Endodermal cell (in vitro differentiated cells): ENCODE measurements at regions not wholly inside any gene's neighbourhood (a gene's known extent, or its start where the extent isn't known, plus 50 kb on each side); places are given as distances from the start of the nearest gene placed in this dataset.

ENCODE experiments used
- DNase-seq: peaks from one replicate; pipeline ENCODE4 v3.0.0-alpha.2; 2017
- H3K27ac ChIP-seq: 2 replicates; pipeline ENCODE4 v1.5.1; 2013; ENCODE audit warnings: mild to moderate bottlenecking, low read depth, low read length, moderate library complexity
- H3K27me3 ChIP-seq: 2 replicates; pipeline ENCODE4 v1.6.1; 2013; ENCODE audit warnings: mild to moderate bottlenecking, low read length, moderate library complexity; ENCODE audit not compliant: insufficient read depth, control insufficient read depth, poor library complexity, severe bottlenecking
- H3K36me3 ChIP-seq: 2 replicates; pipeline ENCODE4 v1.7.0; 2013; ENCODE audit warnings: mild to moderate bottlenecking, low read length, moderate library complexity; ENCODE audit not compliant: control insufficient read depth, insufficient read depth
- H3K4me1 ChIP-seq: one replicate; pipeline ENCODE4 v1.7.0; 2013; ENCODE audit warnings: low read length; ENCODE audit not compliant: control insufficient read depth, insufficient read depth
- H3K4me3 ChIP-seq: 2 replicates; pipeline ENCODE4 v1.5.1; 2013; ENCODE audit warnings: mild to moderate bottlenecking, low read length, moderate library complexity
- H3K9ac ChIP-seq: 2 replicates; pipeline ENCODE4 v1.6.1; 2013; ENCODE audit warnings: mild to moderate bottlenecking, low read length, moderate library complexity; ENCODE audit not compliant: poor library complexity, severe bottlenecking; ENCODE audit errors: extremely low read depth
- H3K9me3 ChIP-seq: 2 replicates; pipeline ENCODE4 v1.6.1; 2013; ENCODE audit warnings: mild to moderate bottlenecking, low read length, moderate library complexity; ENCODE audit not compliant: control insufficient read depth
- H3K27ac Mint-ChIP-seq: 2 replicates; pipeline ENCODE4 v1.8.0; 2020; ENCODE audit warnings: mixed read lengths
- H3K27me3 Mint-ChIP-seq: 2 replicates; pipeline ENCODE4 v1.8.0; 2021; ENCODE audit warnings: mild to moderate bottlenecking, mixed read lengths; ENCODE audit not compliant: insufficient read depth
- H3K36me3 Mint-ChIP-seq: 2 replicates; pipeline ENCODE4 v1.8.0; 2020; ENCODE audit warnings: low read depth, mixed read lengths
- H3K4me1 Mint-ChIP-seq: 2 replicates; pipeline ENCODE4 v1.8.0; 2020; ENCODE audit warnings: mixed read lengths
- H3K4me3 Mint-ChIP-seq: 2 replicates; pipeline ENCODE4 v1.8.0; 2020; ENCODE audit warnings: mild to moderate bottlenecking, moderate library complexity, mixed read lengths
- H3K9me3 Mint-ChIP-seq: 2 replicates; pipeline ENCODE4 v1.8.0; 2020; ENCODE audit warnings: mild to moderate bottlenecking, mixed read lengths
- CTCF ChIP-seq: fragments of 200-600 bp; sonication (generic); conservative IDR thresholded peaks from 2 replicates; pipeline ENCODE4 v1.5.0; 2021; ENCODE audit warnings: antibody characterized with exemption, mild to moderate bottlenecking
- WGBS, 2 experiments: methylation state at CpG; one replicate each; pipeline versions ENCODE4 v1.1.5 to v1.1.7; 2013; ENCODE audit warnings: missing lambda C conversion rate in 2 of 2, mixed read lengths in 1 of 2; ENCODE audit not compliant: insufficient coverage in 1 of 2, insufficient read length in 1 of 2; 5-methylcytosine and 5-hydroxymethylcytosine counted together

- no peak overlapping the region for H3K9ac ChIP-seq
- Mint-ChIP-seq H3K4me1 (no peaks in the 10 kb centered on the region), H3K9me3 (peaks cover 23% of the 10 kb centered on the region), H3K4me3 (no peak overlapping the region), H3K27ac (no peak overlapping the region), H3K36me3 (no peaks in the 10 kb centered on the region), H3K27me3 (no peaks in the 10 kb centered on the region)
- DNase-seq: no peak
- H3K4me1 ChIP-seq: no peaks in the 10 kb centered on the region
- no peaks in the 10 kb centered on the region for H3K27me3 ChIP-seq
- WGBS, 2 experiments: 100% methylated on average over 1 of the region's 3 CpGs
- no peak overlapping the region for H3K27ac ChIP-seq
- no peaks in the 10 kb centered on the region for H3K36me3 ChIP-seq
- H3K4me3 ChIP-seq: no peak overlapping the region
- no peaks in the 10 kb centered on the region for H3K9me3 ChIP-seq
- TF ChIP-seq CTCF: no peak
These were observed 193.7 kb upstream of the SPANXN4 start for GRCh38 chrX:142831961-142832530.

- no peaks in the 10 kb centered on the region for H3K9me3 ChIP-seq
- no peaks in the 10 kb centered on the region for H3K4me1 ChIP-seq
- H3K4me3 ChIP-seq: no peak overlapping the region
- H3K27me3 ChIP-seq: no peaks in the 10 kb centered on the region
- TF ChIP-seq CTCF: no peak
- no peak overlapping the region for H3K9ac ChIP-seq
- H3K4me1 Mint-ChIP-seq: no peaks in the 10 kb centered on the region
- H3K9me3 Mint-ChIP-seq: peaks cover 38% of the 10 kb centered on the region
- no peaks in the 10 kb centered on the region for H3K36me3 ChIP-seq
- no peak overlapping the region for H3K27ac ChIP-seq
- no peaks in the 10 kb centered on the region for H3K27me3 Mint-ChIP-seq
- DNase-seq: no peak
- H3K4me3 Mint-ChIP-seq: no peak overlapping the region
- H3K36me3 Mint-ChIP-seq: no peaks in the 10 kb centered on the region
- H3K27ac Mint-ChIP-seq: no peak overlapping the region
- 81% methylated on average over 2 of the region's 2 CpGs; no CpG with 5 or more reads in 1 of the 2 experiments for WGBS, 2 experiments
These were observed 170.8 kb upstream of the SPANXN4 start for GRCh38 chrX:142854970-142855369.

- Mint-ChIP-seq H3K27ac (no peak overlapping the region), H3K4me1 (no peaks in the 10 kb centered on the region), H3K27me3 (no peaks in the 10 kb centered on the region), H3K9me3 (peaks cover 22% of the 10 kb centered on the region), H3K4me3 (no peak overlapping the region), H3K36me3 (no peaks in the 10 kb centered on the region)
- H3K4me1 ChIP-seq: no peaks in the 10 kb centered on the region
- DNase-seq: no peak
- WGBS, 2 experiments: 100% methylated on average over 1 of the region's 2 CpGs; no CpG with 5 or more reads in 1 of the 2 experiments
- H3K27me3 ChIP-seq: no peaks in the 10 kb centered on the region
- TF ChIP-seq CTCF: no peak
- no peaks in the 10 kb centered on the region for H3K36me3 ChIP-seq
- H3K9ac ChIP-seq: no peak overlapping the region
- no peaks in the 10 kb centered on the region for H3K9me3 ChIP-seq
- H3K4me3 ChIP-seq: no peak overlapping the region
- H3K27ac ChIP-seq: no peak overlapping the region
These were observed 164.8 kb upstream of the SPANXN4 start for GRCh38 chrX:142860944-142861343.
